Panc1 (cell line): ENCODE measurements at regions not wholly inside any gene's neighbourhood (a gene's known extent, or its start where the extent isn't known, plus 50 kb on each side); places are given as distances from the start of the nearest gene placed in this dataset.
A peak's percentile ranks its signal among the peaks of the same experiment; 100 is the strongest.

Experiments used
- ATAC-seq: fragments of 200-7000 bp; cut with Tn5 transposase; 2 replicates; pipeline ENCODE4 v1.9.1; 2020; ENCODE audit warnings: mild to moderate bottlenecking, moderate library complexity
- BruUV-seq: library from RNA; stranded (reverse); fragments of 400-500 nt; replicated peaks from 2 replicates; lab custom pipeline; 2021; lab: Mats Ljungman, UMichigan
- CTCF ChIA-PET: fragments of 300-600 bp; sonication (Branson Sonifier 250); formaldehyde crosslinking; loops from one replicate; lab custom pipeline; 2022; ENCODE audit warnings: antibody characterized with exemption; lab: Charles Lee
- POLR2A ChIA-PET: fragments of 300-600 bp; sonication (Branson Sonifier 250); formaldehyde crosslinking; loops from one replicate; lab custom pipeline; 2022; ENCODE audit warnings: antibody characterized with exemption; lab: Charles Lee
- DNase-seq: peaks from one replicate; pipeline ENCODE4 v3.0.0-alpha.2; 2010; ENCODE audit warnings: low read depth, low spot score
- H3K27ac ChIP-seq: 2 replicates; pipeline ENCODE4 v1.5.1; 2011; ENCODE audit warnings: mild to moderate bottlenecking, low read length, inconsistent platforms
- H3K27me3 ChIP-seq: fragments of 200-500 bp; sonication (Bioruptor generic); 2 replicates; pipeline ENCODE4 v1.6.0; 2014; ENCODE audit warnings: low read length, inconsistent platforms; ENCODE audit not compliant: control insufficient read depth, insufficient read depth
- H3K36me3 ChIP-seq: fragments of 200-500 bp; sonication (Bioruptor generic); 2 replicates; pipeline ENCODE4 v1.5.1; 2014; ENCODE audit warnings: inconsistent platforms, mild to moderate bottlenecking, low read length, moderate library complexity; ENCODE audit not compliant: control insufficient read depth, insufficient read depth
- H3K4me1 ChIP-seq: 2 replicates; pipeline ENCODE4 v1.5.1; 2011; ENCODE audit warnings: inconsistent platforms, mild to moderate bottlenecking, low read length, moderate library complexity; ENCODE audit not compliant: control insufficient read depth, insufficient read depth
- H3K4me3 ChIP-seq, 2 experiments: 2 replicates each; pipeline ENCODE4 v1.5.1; 2011 to 2012; ENCODE audit warnings: low read depth in 2 of 2, low read length in 2 of 2, mild to moderate bottlenecking in 2 of 2, inconsistent platforms in 1 of 2, moderate library complexity in 1 of 2
- H3K9me3 ChIP-seq: fragments of 200-500 bp; sonication (Bioruptor generic); 2 replicates; pipeline ENCODE4 v1.5.1; 2014; ENCODE audit warnings: low read depth, mild to moderate bottlenecking, inconsistent platforms, low read length, moderate library complexity; ENCODE audit not compliant: control insufficient read depth, insufficient read depth
- CTCF ChIP-seq: fragments of 450-650 bp; IDR thresholded peaks from 2 replicates; pipeline ENCODE4 v1.5.1; 2017; ENCODE audit warnings: mild to moderate bottlenecking
- POLR2AphosphoS5 ChIP-seq: IDR thresholded peaks from 2 replicates; pipeline ENCODE4 v1.6.1; 2012; ENCODE audit warnings: mild to moderate bottlenecking, low read depth, low read length, moderate library complexity
- REST ChIP-seq, 2 experiments: IDR thresholded peaks; 2 replicates each; pipeline ENCODE4 v1.6.1; 2011 to 2012; ENCODE audit warnings: low read depth in 2 of 2, control low read depth in 1 of 2, low read length in 1 of 2, mild to moderate bottlenecking in 1 of 2, moderate library complexity in 1 of 2; ENCODE audit not compliant: insufficient read depth in 1 of 2
- SIN3A ChIP-seq: IDR thresholded peaks from 2 replicates; pipeline ENCODE4 v1.6.1; 2012; ENCODE audit warnings: low read depth, mild to moderate bottlenecking, low read length, moderate library complexity, borderline replicate concordance; ENCODE audit not compliant: insufficient read depth
- TCF7L2 ChIP-seq: IDR thresholded peaks from 2 replicates; pipeline ENCODE4 v1.6.1; 2011; ENCODE audit warnings: mild to moderate bottlenecking, low read depth, low read length, inconsistent platforms
- in situ Hi-C: cut with HindIII; loops from 2 replicates; pipeline ENCODE4 v1.10.0; 2016; ENCODE audit warnings: low sequenced_read_pairs, low pct_unique_long_range_greater_than_20kb
- intact Hi-C: fragments of 100-400 bp; cut with micrococcal nuclease; formaldehyde crosslinking; loops from one replicate; pipeline ENCODE4 v1.10.0; 2022; ENCODE audit not compliant: unreplicated experiment

- H3K4me1 ChIP-seq, result no peaks in the 10 kb centered on the region
- H3K4me3 ChIP-seq, result no peak overlapping the region
- no peak for DNase-seq
- H3K36me3 ChIP-seq, result no peaks in the 10 kb centered on the region
- intact Hi-C loops (no loop called here), in situ Hi-C loops (no loop called here)
- CTCF ChIA-PET, result no interaction called here
- H3K27ac ChIP-seq, result no peak overlapping the region
- no peaks in the 10 kb centered on the region for H3K9me3 ChIP-seq
- BruUV-seq, result no TSS peak
- POLR2A ChIA-PET, result no interaction called here
- TF ChIP-seq REST (IDR thresholded peaks at IDR 0.05; ENCODE audit: insufficient read depth in 1 of 2, low read depth in 2 of 2, low read length in 1 of 2) (no peak), TCF7L2 (no peak), SIN3A (no peak), POLR2AphosphoS5 (no peak), CTCF (no peak)
- H3K27me3 ChIP-seq, result peaks cover 7% of the 10 kb centered on the region
- ATAC-seq, result no peak
Observed at GRCh38 chr12:111122458-111122878, 202.1 kb upstream of the MYL2 start.

- Histone ChIP-seq H3K36me3 (no peaks in the 10 kb centered on the region), H3K27ac (no peak overlapping the region), H3K27me3 (peaks cover 7% of the 10 kb centered on the region), H3K9me3 (no peaks in the 10 kb centered on the region), H3K4me3 (no peak overlapping the region), H3K4me1 (no peaks in the 10 kb centered on the region)
- TF ChIP-seq CTCF (peak; percentile 13; the same call in 1 of the 2 replicates), TCF7L2 (no peak)
- ATAC-seq (no peak), DNase-seq (no peak)
- ChIA-PET CTCF (interaction anchor here (0.6 to 0.7 kb wide), 2 partner anchors 70 to 318 kb away, joined by 3 to 7 read pairs; no protein-coding TSS in a partner anchor), POLR2A (no interaction called here)
- no TSS peak for BruUV-seq
- in situ Hi-C loops, result no loop called here
- intact Hi-C loops, result no loop called here
Observed at GRCh38 chr12:111121840-111122239, 201.5 kb upstream of the MYL2 start.
